PFSK-1 (cell line): ENCODE measurements at regions not wholly inside any gene's neighbourhood (a gene's known extent, or its start where the extent isn't known, plus 50 kb on each side); places are given as distances from the start of the nearest gene placed in this dataset.

Source experiments
- POLR2AphosphoS5 ChIP-seq: IDR thresholded peaks from 2 replicates; pipeline ENCODE4 v1.6.1; 2012; ENCODE audit warnings: low read depth, mild to moderate bottlenecking, control low read depth, low read length, moderate library complexity
- SIN3A ChIP-seq: IDR thresholded peaks from 2 replicates; pipeline ENCODE4 v1.6.1; 2012; ENCODE audit warnings: mild to moderate bottlenecking, low read length, moderate library complexity, borderline replicate concordance; ENCODE audit not compliant: insufficient read depth
- TAF1 ChIP-seq: IDR thresholded peaks from 2 replicates; pipeline ENCODE4 v1.6.1; 2012; ENCODE audit warnings: low read length, control low read depth, borderline replicate concordance; ENCODE audit not compliant: insufficient read depth
- TF ChIP-seq, protein P1 (sequence below), 2 experiments: IDR thresholded peaks; 2 replicates each; pipeline versions ENCODE4 v1.6.1 to v1.8.0; 2011 to 2012; ENCODE audit warnings: low read depth in 2 of 2, low read length in 2 of 2, control low read depth in 1 of 2, inconsistent platforms in 1 of 2, mild to moderate bottlenecking in 1 of 2, moderate library complexity in 1 of 2; ENCODE audit not compliant: insufficient read depth in 1 of 2

- TF ChIP-seq, protein P1, sequence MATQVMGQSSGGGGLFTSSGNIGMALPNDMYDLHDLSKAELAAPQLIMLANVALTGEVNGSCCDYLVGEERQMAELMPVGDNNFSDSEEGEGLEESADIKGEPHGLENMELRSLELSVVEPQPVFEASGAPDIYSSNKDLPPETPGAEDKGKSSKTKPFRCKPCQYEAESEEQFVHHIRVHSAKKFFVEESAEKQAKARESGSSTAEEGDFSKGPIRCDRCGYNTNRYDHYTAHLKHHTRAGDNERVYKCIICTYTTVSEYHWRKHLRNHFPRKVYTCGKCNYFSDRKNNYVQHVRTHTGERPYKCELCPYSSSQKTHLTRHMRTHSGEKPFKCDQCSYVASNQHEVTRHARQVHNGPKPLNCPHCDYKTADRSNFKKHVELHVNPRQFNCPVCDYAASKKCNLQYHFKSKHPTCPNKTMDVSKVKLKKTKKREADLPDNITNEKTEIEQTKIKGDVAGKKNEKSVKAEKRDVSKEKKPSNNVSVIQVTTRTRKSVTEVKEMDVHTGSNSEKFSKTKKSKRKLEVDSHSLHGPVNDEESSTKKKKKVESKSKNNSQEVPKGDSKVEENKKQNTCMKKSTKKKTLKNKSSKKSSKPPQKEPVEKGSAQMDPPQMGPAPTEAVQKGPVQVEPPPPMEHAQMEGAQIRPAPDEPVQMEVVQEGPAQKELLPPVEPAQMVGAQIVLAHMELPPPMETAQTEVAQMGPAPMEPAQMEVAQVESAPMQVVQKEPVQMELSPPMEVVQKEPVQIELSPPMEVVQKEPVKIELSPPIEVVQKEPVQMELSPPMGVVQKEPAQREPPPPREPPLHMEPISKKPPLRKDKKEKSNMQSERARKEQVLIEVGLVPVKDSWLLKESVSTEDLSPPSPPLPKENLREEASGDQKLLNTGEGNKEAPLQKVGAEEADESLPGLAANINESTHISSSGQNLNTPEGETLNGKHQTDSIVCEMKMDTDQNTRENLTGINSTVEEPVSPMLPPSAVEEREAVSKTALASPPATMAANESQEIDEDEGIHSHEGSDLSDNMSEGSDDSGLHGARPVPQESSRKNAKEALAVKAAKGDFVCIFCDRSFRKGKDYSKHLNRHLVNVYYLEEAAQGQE (IDR thresholded peaks at IDR 0.05; ENCODE audit: insufficient read depth in 1 of 2, low read depth in 2 of 2, low read length in 2 of 2): no peak
- TF ChIP-seq POLR2AphosphoS5 (no peak), SIN3A (no peak), TAF1 (no peak)
These were observed 200.2 kb upstream of the CHD6 start for GRCh38 chr20:41818369-41818768.
